ENCODE measurements at regions not wholly inside any gene's neighbourhood (a gene's known extent, or its start where the extent isn't known, plus 50 kb on each side); places are given as distances from the start of the nearest gene placed in this dataset.

- H2AFZ ChIP-seq, result no peak overlapping the region
- no peak for TF ChIP-seq CTCF (IDR thresholded peaks at IDR 0.05)
- H3K27ac ChIP-seq, result no peak overlapping the region
- no peak overlapping the region for H3K4me3 ChIP-seq (ENCODE audit: low read depth, low read length)
- H3K9ac ChIP-seq, result no peak overlapping the region
- H3K27me3 ChIP-seq (ENCODE audit: control insufficient read depth, insufficient read depth, low read length), result no peaks in the 10 kb centered on the region
- H3K36me3 ChIP-seq (ENCODE audit: control insufficient read depth, insufficient read depth, low read length), result no peaks in the 10 kb centered on the region
- H3K79me2 ChIP-seq, result no peaks in the 10 kb centered on the region
- no peaks in the 10 kb centered on the region for H3K4me1 ChIP-seq
- H3K4me2 ChIP-seq (ENCODE audit: low read length), result no peak overlapping the region
- H3K9me3 ChIP-seq (ENCODE audit: control insufficient read depth, low read length), result no peaks in the 10 kb centered on the region
Measured at GRCh38 chr2:15701341-15701907, 109.8 kb downstream of the DDX1 start.

- Histone ChIP-seq H2AFZ (no peak overlapping the region), H3K4me2 (ENCODE audit: low read length) (no peak overlapping the region), H3K4me1 (no peaks in the 10 kb centered on the region), H3K36me3 (ENCODE audit: control insufficient read depth, insufficient read depth, low read length) (no peaks in the 10 kb centered on the region), H3K27me3 (ENCODE audit: control insufficient read depth, insufficient read depth, low read length) (no peaks in the 10 kb centered on the region), H3K79me2 (no peaks in the 10 kb centered on the region), H3K27ac (no peak overlapping the region), H3K9ac (no peak overlapping the region), H3K9me3 (ENCODE audit: control insufficient read depth, low read length) (no peaks in the 10 kb centered on the region), H3K4me3 (ENCODE audit: low read depth, low read length) (no peak overlapping the region)
- no peak for TF ChIP-seq CTCF (IDR thresholded peaks at IDR 0.05)
Measured at GRCh38 chr2:15701991-15702390, 110.3 kb downstream of the DDX1 start.

- no peak overlapping the region for H3K9ac ChIP-seq
- no peaks in the 10 kb centered on the region for H3K79me2 ChIP-seq
- no peak overlapping the region for H3K4me3 ChIP-seq (ENCODE audit: low read depth, low read length)
- no peak overlapping the region for H3K27ac ChIP-seq
- no peaks in the 10 kb centered on the region for H3K27me3 ChIP-seq (ENCODE audit: control insufficient read depth, insufficient read depth, low read length)
- no peak overlapping the region for H3K4me2 ChIP-seq (ENCODE audit: low read length)
- H2AFZ ChIP-seq, result no peak overlapping the region
- TF ChIP-seq CTCF (IDR thresholded peaks at IDR 0.05), result no peak
- H3K4me1 ChIP-seq, result no peaks in the 10 kb centered on the region
- no peaks in the 10 kb centered on the region for H3K9me3 ChIP-seq (ENCODE audit: control insufficient read depth, low read length)
- no peaks in the 10 kb centered on the region for H3K36me3 ChIP-seq (ENCODE audit: control insufficient read depth, insufficient read depth, low read length)
Measured at GRCh38 chr2:15702452-15702851, 110.8 kb downstream of the DDX1 start.

- Histone ChIP-seq H3K4me2 (ENCODE audit: low read length) (no peak overlapping the region), H3K9me3 (ENCODE audit: control insufficient read depth, low read length) (no peaks in the 10 kb centered on the region), H2AFZ (no peak overlapping the region), H3K4me3 (ENCODE audit: low read depth, low read length) (no peak overlapping the region), H3K9ac (no peak overlapping the region), H3K27me3 (ENCODE audit: control insufficient read depth, insufficient read depth, low read length) (no peaks in the 10 kb centered on the region), H3K27ac (peak overlapping the region; percentile 69), H3K36me3 (ENCODE audit: control insufficient read depth, insufficient read depth, low read length) (no peaks in the 10 kb centered on the region), H3K79me2 (no peaks in the 10 kb centered on the region), H3K4me1 (no peaks in the 10 kb centered on the region)
- TF ChIP-seq CTCF (IDR thresholded peaks at IDR 0.05), result no peak
Measured at GRCh38 chr2:15703365-15703869, 111.7 kb downstream of the DDX1 start.
